T-helper 2 cell treated with Interferon-gamma antibody and Interleukin-4, amounts not matched to agents 5 μg/mL and 100 μg/mL, for 36 hours (primary cell): ENCODE measurements at regions not wholly inside any gene's neighbourhood (a gene's known extent, or its start where the extent isn't known, plus 50 kb on each side); places are given as distances from the start of the nearest gene placed in this dataset.
"Not testable (repeated sequence)": the region's sequence is repeated elsewhere in the genome, so short reads cannot be mapped to it uniquely, and the experiment has no call there.

Experiments used
- DNase-seq: peaks from one replicate; pipeline ENCODE4 v3.0.0; 2021; ENCODE audit warnings: low spot score
- H3K27ac Mint-ChIP-seq: one replicate; pipeline ENCODE4 v1.8.0; 2021; ENCODE audit warnings: mild to moderate bottlenecking, mixed read lengths
- H3K27me3 Mint-ChIP-seq: one replicate; pipeline ENCODE4 v1.8.0; 2021; ENCODE audit warnings: low read depth, mixed read lengths
- H3K36me3 Mint-ChIP-seq: one replicate; pipeline ENCODE4 v1.8.0; 2021; ENCODE audit warnings: low read depth, mixed read lengths
- H3K4me1 Mint-ChIP-seq: one replicate; pipeline ENCODE4 v1.8.0; 2021; ENCODE audit warnings: low read depth, mixed read lengths
- H3K4me3 Mint-ChIP-seq: one replicate; pipeline ENCODE4 v1.8.0; 2022; ENCODE audit warnings: mild to moderate bottlenecking, moderate library complexity, mixed read lengths
- H3K9me3 Mint-ChIP-seq: one replicate; pipeline ENCODE4 v1.8.0; 2021; ENCODE audit warnings: mixed read lengths

- no peaks in the 10 kb centered on the region for H3K27me3 Mint-ChIP-seq
- H3K36me3 Mint-ChIP-seq, result no peaks in the 10 kb centered on the region
- DNase-seq, result no peak
- no peak overlapping the region for H3K27ac Mint-ChIP-seq
- H3K4me3 Mint-ChIP-seq, result no peak overlapping the region
- no peaks in the 10 kb centered on the region for H3K4me1 Mint-ChIP-seq
- H3K9me3 Mint-ChIP-seq, result no peaks in the 10 kb centered on the region
These were observed 155.4 kb downstream of the RFPL4B start for GRCh38 chr6:112502351-112503090.

GRCh38 chr6:112503091-112503596, 156.0 kb downstream of the RFPL4B start:
- H3K4me1 Mint-ChIP-seq, result no peaks in the 10 kb centered on the region
- H3K27ac Mint-ChIP-seq, result no peak overlapping the region
- DNase-seq, result no peak
- no peaks in the 10 kb centered on the region for H3K27me3 Mint-ChIP-seq
- H3K9me3 Mint-ChIP-seq, result no peaks in the 10 kb centered on the region
- H3K36me3 Mint-ChIP-seq, result no peaks in the 10 kb centered on the region
- no peak overlapping the region for H3K4me3 Mint-ChIP-seq

- no peaks in the 10 kb centered on the region for H3K4me1 Mint-ChIP-seq
- no peak overlapping the region for H3K4me3 Mint-ChIP-seq
- no peak overlapping the region for H3K27ac Mint-ChIP-seq
- H3K9me3 Mint-ChIP-seq, result no peaks in the 10 kb centered on the region
- no peak for DNase-seq
- H3K27me3 Mint-ChIP-seq, result no peaks in the 10 kb centered on the region
- H3K36me3 Mint-ChIP-seq, result no peaks in the 10 kb centered on the region
These were observed 157.5 kb downstream of the RFPL4B start for GRCh38 chr6:112504621-112505020.

GRCh38 chr6:112511441-112511840, 164.3 kb downstream of the RFPL4B start:
- H3K27ac Mint-ChIP-seq, result no peak overlapping the region
- H3K4me1 Mint-ChIP-seq, result no peaks in the 10 kb centered on the region
- no peak for DNase-seq
- no peaks in the 10 kb centered on the region for H3K27me3 Mint-ChIP-seq
- H3K36me3 Mint-ChIP-seq, result no peaks in the 10 kb centered on the region
- H3K4me3 Mint-ChIP-seq, result no peak overlapping the region
- H3K9me3 Mint-ChIP-seq, result no peaks in the 10 kb centered on the region

GRCh38 chr6:112513175-112513574, 166.0 kb downstream of the RFPL4B start:
- H3K36me3 Mint-ChIP-seq, result no peaks in the 10 kb centered on the region
- no peak overlapping the region for H3K27ac Mint-ChIP-seq
- no peaks in the 10 kb centered on the region for H3K27me3 Mint-ChIP-seq
- no peaks in the 10 kb centered on the region for H3K4me1 Mint-ChIP-seq
- no peak overlapping the region for H3K4me3 Mint-ChIP-seq
- no peaks in the 10 kb centered on the region for H3K9me3 Mint-ChIP-seq
- DNase-seq, result no peak

GRCh38 chr6:112522587-112522986, 175.5 kb downstream of the RFPL4B start:
- Mint-ChIP-seq H3K36me3 (no peaks in the 10 kb centered on the region), H3K27ac (no peak overlapping the region), H3K9me3 (no peaks in the 10 kb centered on the region), H3K4me3 (no peak overlapping the region), H3K4me1 (no peaks in the 10 kb centered on the region), H3K27me3 (no peaks in the 10 kb centered on the region)
- no peak for DNase-seq

- Mint-ChIP-seq H3K4me1 (no peaks in the 10 kb centered on the region), H3K27ac (no peak overlapping the region), H3K9me3 (no peaks in the 10 kb centered on the region), H3K36me3 (no peaks in the 10 kb centered on the region), H3K27me3 (no peaks in the 10 kb centered on the region), H3K4me3 (no peak overlapping the region)
- DNase-seq, result no peak
These were observed 176.9 kb downstream of the RFPL4B start for GRCh38 chr6:112524071-112524470.

GRCh38 chr6:112525749-112526148, 178.6 kb downstream of the RFPL4B start:
- no peak for DNase-seq
- Mint-ChIP-seq H3K4me3 (no peak overlapping the region), H3K4me1 (no peaks in the 10 kb centered on the region), H3K27ac (no peak overlapping the region), H3K36me3 (no peaks in the 10 kb centered on the region), H3K27me3 (no peaks in the 10 kb centered on the region), H3K9me3 (no peaks in the 10 kb centered on the region)

- Mint-ChIP-seq H3K4me1 (no peaks in the 10 kb centered on the region), H3K36me3 (no peaks in the 10 kb centered on the region), H3K4me3 (no peak overlapping the region), H3K27ac (no peak overlapping the region), H3K27me3 (no peaks in the 10 kb centered on the region), H3K9me3 (no peaks in the 10 kb centered on the region)
- DNase-seq, result no peak
These were observed 179.5 kb downstream of the RFPL4B start for GRCh38 chr6:112526594-112526993.

GRCh38 chr6:112528306-112528705, 181.2 kb downstream of the RFPL4B start:
- not testable (repeated sequence) for DNase-seq, H3K27me3 Mint-ChIP-seq, H3K9me3 Mint-ChIP-seq, H3K4me1 Mint-ChIP-seq, H3K4me3 Mint-ChIP-seq, H3K27ac Mint-ChIP-seq, H3K36me3 Mint-ChIP-seq

GRCh38 chr6:112535816-112536215, 188.7 kb downstream of the RFPL4B start:
- H3K27ac Mint-ChIP-seq, result no peak overlapping the region
- H3K9me3 Mint-ChIP-seq, result peaks cover 10% of the 10 kb centered on the region
- H3K4me1 Mint-ChIP-seq, result no peaks in the 10 kb centered on the region
- no peaks in the 10 kb centered on the region for H3K27me3 Mint-ChIP-seq
- no peaks in the 10 kb centered on the region for H3K36me3 Mint-ChIP-seq
- DNase-seq, result no peak
- no peak overlapping the region for H3K4me3 Mint-ChIP-seq

- H3K27ac Mint-ChIP-seq, result no peak overlapping the region
- no peaks in the 10 kb centered on the region for H3K4me1 Mint-ChIP-seq
- H3K9me3 Mint-ChIP-seq, result peaks cover 10% of the 10 kb centered on the region
- H3K27me3 Mint-ChIP-seq, result no peaks in the 10 kb centered on the region
- no peaks in the 10 kb centered on the region for H3K36me3 Mint-ChIP-seq
- DNase-seq, result no peak
- no peak overlapping the region for H3K4me3 Mint-ChIP-seq
These were observed 192.2 kb downstream of the RFPL4B start for GRCh38 chr6:112539355-112539754.

- not testable (repeated sequence) for H3K4me1 Mint-ChIP-seq, H3K4me3 Mint-ChIP-seq, H3K27ac Mint-ChIP-seq, H3K9me3 Mint-ChIP-seq, DNase-seq, H3K27me3 Mint-ChIP-seq, H3K36me3 Mint-ChIP-seq
These were observed 194.7 kb downstream of the RFPL4B start for GRCh38 chr6:112541847-112542246.

- H3K9me3 Mint-ChIP-seq, DNase-seq, H3K27ac Mint-ChIP-seq, H3K4me1 Mint-ChIP-seq, H3K36me3 Mint-ChIP-seq, H3K27me3 Mint-ChIP-seq, H3K4me3 Mint-ChIP-seq: not testable (repeated sequence)
These were observed 200.4 kb downstream of the RFPL4B start for GRCh38 chr6:112547321-112548085.
